Small intestine (tissue), 7 donors: ENCODE measurements at regions not wholly inside any gene's neighbourhood (a gene's known extent, or its start where the extent isn't known, plus 50 kb on each side); places are given as distances from the start of the nearest gene placed in this dataset.

Source experiments
- DNase-seq, 2 donors: peaks; one replicate each; pipeline versions ENCODE4 v3.0.0 to v3.0.0-alpha.2; 2013
- FAIRE-seq: peaks from 2 replicates; lab custom pipeline; 2012; peaks lifted over from hg19 to GRCh38; lab: Jason Lieb, UNC
- H3K27ac ChIP-seq, 3 donors: one replicate each; pipeline ENCODE4 v1.5.1; 2013; ENCODE audit warnings: low read length in 2 of 3, mild to moderate bottlenecking in 2 of 3, control low read depth in 1 of 3, inconsistent platforms in 1 of 3, low read depth in 1 of 3, moderate library complexity in 1 of 3
- H3K27me3 ChIP-seq, 3 donors: one replicate each; pipeline ENCODE4 v1.6.1; 2013; ENCODE audit warnings: low read length in 3 of 3, inconsistent platforms in 1 of 3; ENCODE audit not compliant: control insufficient read depth in 3 of 3, insufficient read depth in 3 of 3
- H3K36me3 ChIP-seq, 3 donors: one replicate each; pipeline ENCODE4 v1.6.1; 2013; ENCODE audit warnings: low read length in 3 of 3, inconsistent platforms in 1 of 3, low read depth in 1 of 3, mild to moderate bottlenecking in 1 of 3, moderate library complexity in 1 of 3; ENCODE audit not compliant: control insufficient read depth in 3 of 3, insufficient read depth in 2 of 3
- H3K4me1 ChIP-seq, 3 donors: one replicate each; pipeline ENCODE4 v1.6.1; 2013; ENCODE audit warnings: low read length in 2 of 3, inconsistent platforms in 1 of 3, low read depth in 1 of 3, mild to moderate bottlenecking in 1 of 3, moderate library complexity in 1 of 3; ENCODE audit not compliant: control insufficient read depth in 3 of 3, insufficient read depth in 2 of 3
- H3K4me3 ChIP-seq, 3 donors: one replicate each; pipeline ENCODE4 v1.5.1; 2013; ENCODE audit warnings: low read length in 3 of 3, control low read depth in 1 of 3, inconsistent platforms in 1 of 3, low read depth in 1 of 3, mild to moderate bottlenecking in 1 of 3, moderate library complexity in 1 of 3
- H3K9me3 ChIP-seq, 2 donors: one replicate each; pipeline ENCODE4 v1.6.1; 2013; ENCODE audit warnings: low read depth in 1 of 2, low read length in 1 of 2; ENCODE audit not compliant: control insufficient read depth in 2 of 2, insufficient read depth in 1 of 2
- WGBS, 3 donors: extraction: QIAGEN DNeasy Blood & Tissue Kit; methylation state at CpG; one replicate each; pipeline ENCODE4 v1.1.7; 2013; 5-methylcytosine and 5-hydroxymethylcytosine counted together
- donor health status: healthy with polysubstance abuse.
- donor health status: control.
- donor health status: control.
- donor health status: Bipolar disorder and iron deficiency.
- donor health status: healthy.

- 61 to 75% (median 73%) methylated on average over 4 of the region's 4 CpGs for WGBS, 3 donors
- no peak for FAIRE-seq
- Histone ChIP-seq H3K27ac (no peak overlapping the region), H3K4me1 (no peaks in the 10 kb centered on the region), H3K36me3 (no peaks in the 10 kb centered on the region), H3K4me3 (no peak overlapping the region), H3K9me3 (no peaks in the 10 kb centered on the region), H3K27me3 (no peaks in the 10 kb centered on the region)
- DNase-seq = no peak
Measured at GRCh38 chr1:208772891-208773290, 528.7 kb upstream of the PLXNA2 start.

- no peak overlapping the region for H3K27ac ChIP-seq
- H3K27me3 ChIP-seq = no peaks in the 10 kb centered on the region
- DNase-seq (no peak), FAIRE-seq (no peak)
- H3K9me3 ChIP-seq = no peaks in the 10 kb centered on the region
- no peaks in the 10 kb centered on the region for H3K36me3 ChIP-seq
- WGBS, 3 donors = 50 to 71% (median 53%) methylated on average over 3 of the region's 3 CpGs
- no peak overlapping the region for H3K4me3 ChIP-seq
- H3K4me1 ChIP-seq = no peaks in the 10 kb centered on the region
Measured at GRCh38 chr1:208775841-208776240, 531.7 kb upstream of the PLXNA2 start.

- no peaks in the 10 kb centered on the region for H3K36me3 ChIP-seq
- no peak overlapping the region for H3K27ac ChIP-seq
- no peak overlapping the region for H3K4me3 ChIP-seq
- WGBS, 3 donors = 84 to 92% (median 91%) methylated on average over 6 of the region's 6 CpGs
- FAIRE-seq (no peak), DNase-seq (no peak)
- no peaks in the 10 kb centered on the region for H3K4me1 ChIP-seq
- H3K9me3 ChIP-seq = no peaks in the 10 kb centered on the region
- H3K27me3 ChIP-seq = no peaks in the 10 kb centered on the region
Measured at GRCh38 chr1:208778417-208778816, 534.2 kb upstream of the PLXNA2 start.

GRCh38 chr1:208781391-208782045 is 537.3 kb upstream of the PLXNA2 start:
- Histone ChIP-seq H3K9me3 (no peaks in the 10 kb centered on the region), H3K36me3 (no peaks in the 10 kb centered on the region), H3K4me1 (no peaks in the 10 kb centered on the region), H3K27ac (no peak overlapping the region), H3K4me3 (no peak overlapping the region), H3K27me3 (peaks cover 0 to 2% (median 0%) of the 10 kb centered on the region in 3 donors)
- no peak for DNase-seq
- 40 to 54% (median 43%) methylated on average over 3 of the region's 3 CpGs for whole genome bisulfite sequencing, 3 donors
- FAIRE-seq = no peak

GRCh38 chr1:208782186-208782585 is 538.0 kb upstream of the PLXNA2 start:
- no peaks in the 10 kb centered on the region for H3K36me3 ChIP-seq
- no peak for FAIRE-seq
- no peak overlapping the region for H3K27ac ChIP-seq
- H3K27me3 ChIP-seq = peaks cover 0 to 2% (median 0%) of the 10 kb centered on the region in 3 donors
- DNase-seq = no peak
- H3K4me3 ChIP-seq = no peak overlapping the region
- H3K9me3 ChIP-seq = no peaks in the 10 kb centered on the region
- WGBS, 3 donors = 43 to 67% (median 45%) methylated on average over 4 of the region's 4 CpGs
- no peaks in the 10 kb centered on the region for H3K4me1 ChIP-seq

- Histone ChIP-seq H3K4me1 (no peaks in the 10 kb centered on the region), H3K4me3 (no peak overlapping the region), H3K9me3 (no peaks in the 10 kb centered on the region), H3K27ac (no peak overlapping the region), H3K27me3 (peaks cover 0 to 2% (median 0%) of the 10 kb centered on the region in 3 donors), H3K36me3 (no peaks in the 10 kb centered on the region)
- DNase-seq (no peak), FAIRE-seq (no peak)
- WGBS, 3 donors = 69 to 90% (median 78%) methylated on average over 1 of the region's 1 CpG
Measured at GRCh38 chr1:208785629-208786028, 541.4 kb upstream of the PLXNA2 start.

- Histone ChIP-seq H3K9me3 (no peaks in the 10 kb centered on the region), H3K27ac (no peak overlapping the region), H3K36me3 (no peaks in the 10 kb centered on the region), H3K27me3 (peaks cover 0 to 2% (median 0%) of the 10 kb centered on the region in 3 donors), H3K4me1 (no peaks in the 10 kb centered on the region), H3K4me3 (no peak overlapping the region)
- 56 to 75% (median 69%) methylated on average over 3 of the region's 3 CpGs for WGBS, 3 donors
- FAIRE-seq = no peak
- DNase-seq = no peak
Measured at GRCh38 chr1:208787219-208787618, 543.0 kb upstream of the PLXNA2 start.

- DNase-seq (no peak), FAIRE-seq (no peak)
- H3K27ac ChIP-seq = no peak overlapping the region
- H3K36me3 ChIP-seq = no peaks in the 10 kb centered on the region
- H3K9me3 ChIP-seq = no peaks in the 10 kb centered on the region
- H3K4me1 ChIP-seq = no peaks in the 10 kb centered on the region
- peaks cover 0 to 2% (median 0%) of the 10 kb centered on the region in 3 donors for H3K27me3 ChIP-seq
- no peak overlapping the region for H3K4me3 ChIP-seq
- 42 to 64% (median 53%) methylated on average over 1 of the region's 1 CpG for WGBS, 3 donors
Measured at GRCh38 chr1:208788013-208788540, 543.9 kb upstream of the PLXNA2 start.

- Histone ChIP-seq H3K4me1 (no peaks in the 10 kb centered on the region), H3K4me3 (no peak overlapping the region), H3K27ac (no peak overlapping the region), H3K9me3 (no peaks in the 10 kb centered on the region), H3K27me3 (no peaks in the 10 kb centered on the region), H3K36me3 (no peaks in the 10 kb centered on the region)
- no peak for FAIRE-seq
- peak; percentile 1 to 11 for DNase-seq
Measured at GRCh38 chr1:208791456-208791855, 547.3 kb upstream of the PLXNA2 start.
